SK-N-SH treated with all-trans-retinoic acid at 6 μM for 48 hours (cell line): ENCODE measurements at regions not wholly inside any gene's neighbourhood (a gene's known extent, or its start where the extent isn't known, plus 50 kb on each side); places are given as distances from the start of the nearest gene placed in this dataset.

Source experiments
- ATAC-seq: fragments of 200-7000 bp; cut with Tn5 transposase; 3 replicates; pipeline ENCODE4 v1.9.1; 2020; ENCODE audit warnings: mild to moderate bottlenecking, moderate library complexity
- ARNTL ChIP-seq: fragments of 450-650 bp; formaldehyde crosslinking; IDR thresholded peaks from 2 replicates; pipeline ENCODE4 v1.5.0; 2020; ENCODE audit warnings: low read depth, mild to moderate bottlenecking, moderate library complexity, borderline replicate concordance
- BACH2 ChIP-seq: fragments of 250-450 bp; sonication (Bioruptor Pico); IDR thresholded peaks from 2 replicates; pipeline ENCODE4 v1.9.0; 2021; ENCODE audit warnings: mild to moderate bottlenecking, borderline replicate concordance
- CSDC2 ChIP-seq: fragments of 250-450 bp; sonication (Bioruptor Pico); IDR thresholded peaks from 2 replicates; pipeline ENCODE4 v1.5.0; 2020; ENCODE audit warnings: mild to moderate bottlenecking, moderate library complexity
- ESRRG ChIP-seq: fragments of 250-450 bp; sonication (Bioruptor Pico); IDR thresholded peaks from 2 replicates; pipeline ENCODE4 v1.6.1; 2021; ENCODE audit warnings: mild to moderate bottlenecking
- GLIS3 ChIP-seq: fragments of 250-450 bp; sonication (Bioruptor Pico); IDR thresholded peaks from 2 replicates; pipeline ENCODE4 v1.5.0; 2020; ENCODE audit warnings: mild to moderate bottlenecking, moderate library complexity
- ISL1 ChIP-seq: fragments of 250-450 bp; sonication (Bioruptor Pico); IDR thresholded peaks from 2 replicates; pipeline ENCODE4 v2.1.2; 2022; ENCODE audit warnings: mild to moderate bottlenecking, moderate library complexity
- OSR1 ChIP-seq: fragments of 250-450 bp; sonication (Bioruptor Pico); IDR thresholded peaks from 2 replicates; pipeline ENCODE4 v1.8.0; 2022; ENCODE audit warnings: moderate library complexity, mild to moderate bottlenecking, inconsistent platforms
- PATZ1 ChIP-seq: fragments of 250-450 bp; sonication (Bioruptor Pico); IDR thresholded peaks from 2 replicates; pipeline ENCODE4 v1.8.0; 2020; ENCODE audit warnings: mild to moderate bottlenecking, moderate library complexity, borderline replicate concordance
- PPARA ChIP-seq: fragments of 250-450 bp; sonication (Bioruptor Pico); IDR thresholded peaks from 2 replicates; pipeline ENCODE4 v1.5.0; 2020; ENCODE audit warnings: mild to moderate bottlenecking, borderline replicate concordance
- RARB ChIP-seq: fragments of 250-450 bp; sonication (Bioruptor Pico); IDR thresholded peaks from 2 replicates; pipeline ENCODE4 v1.8.0; 2021; ENCODE audit warnings: mild to moderate bottlenecking, moderate library complexity
- SNAI2 ChIP-seq: fragments of 250-450 bp; sonication (Bioruptor Pico); IDR thresholded peaks from 2 replicates; pipeline ENCODE4 v1.5.0; 2020; ENCODE audit warnings: mild to moderate bottlenecking, moderate library complexity
- TCF4 ChIP-seq: fragments of 250-450 bp; sonication (Bioruptor Pico); IDR thresholded peaks from 2 replicates; pipeline ENCODE4 v1.8.0; 2021; ENCODE audit warnings: mild to moderate bottlenecking, moderate library complexity, borderline replicate concordance
- TSHZ2 ChIP-seq: fragments of 250-450 bp; sonication (Bioruptor Pico); IDR thresholded peaks from 2 replicates; pipeline ENCODE4 v1.5.0; 2020; ENCODE audit warnings: mild to moderate bottlenecking, moderate library complexity
- ZC3H10 ChIP-seq: fragments of 250-450 bp; sonication (Bioruptor Pico); IDR thresholded peaks from 2 replicates; pipeline ENCODE4 v1.5.1; 2021; ENCODE audit warnings: mild to moderate bottlenecking, moderate library complexity
- ZFP3 ChIP-seq: fragments of 250-450 bp; sonication (Bioruptor Pico); IDR thresholded peaks from 2 replicates; pipeline ENCODE4 v1.5.0; 2020; ENCODE audit warnings: mild to moderate bottlenecking, moderate library complexity
- ZNF565 ChIP-seq: fragments of 450-650 bp; formaldehyde crosslinking; conservative IDR thresholded peaks from 2 replicates; pipeline ENCODE4 v1.5.0; 2020; ENCODE audit warnings: low read depth, mild to moderate bottlenecking, moderate library complexity
- ZNF70 ChIP-seq: fragments of 450-650 bp; formaldehyde crosslinking; IDR thresholded peaks from 2 replicates; pipeline ENCODE4 v1.5.0; 2020; ENCODE audit warnings: mild to moderate bottlenecking, moderate library complexity
- ZNF8 ChIP-seq: fragments of 450-650 bp; formaldehyde crosslinking; IDR thresholded peaks from 2 replicates; pipeline ENCODE4 v1.5.0; 2020; ENCODE audit warnings: mild to moderate bottlenecking, moderate library complexity
- TF ChIP-seq, protein P1 (sequence below): fragments of 250-450 bp; sonication (Bioruptor Pico); IDR thresholded peaks from 2 replicates; pipeline ENCODE4 v1.8.0; 2021; ENCODE audit warnings: low read depth, mild to moderate bottlenecking, moderate library complexity, borderline replicate concordance
- TF ChIP-seq, protein P2 (sequence below): fragments of 250-450 bp; sonication (Bioruptor Pico); IDR thresholded peaks from 2 replicates; pipeline ENCODE4 v1.5.1; 2021; ENCODE audit warnings: mild to moderate bottlenecking, moderate library complexity

- no peak for TF ChIP-seq ARNTL
- TF ChIP-seq, protein P1, sequence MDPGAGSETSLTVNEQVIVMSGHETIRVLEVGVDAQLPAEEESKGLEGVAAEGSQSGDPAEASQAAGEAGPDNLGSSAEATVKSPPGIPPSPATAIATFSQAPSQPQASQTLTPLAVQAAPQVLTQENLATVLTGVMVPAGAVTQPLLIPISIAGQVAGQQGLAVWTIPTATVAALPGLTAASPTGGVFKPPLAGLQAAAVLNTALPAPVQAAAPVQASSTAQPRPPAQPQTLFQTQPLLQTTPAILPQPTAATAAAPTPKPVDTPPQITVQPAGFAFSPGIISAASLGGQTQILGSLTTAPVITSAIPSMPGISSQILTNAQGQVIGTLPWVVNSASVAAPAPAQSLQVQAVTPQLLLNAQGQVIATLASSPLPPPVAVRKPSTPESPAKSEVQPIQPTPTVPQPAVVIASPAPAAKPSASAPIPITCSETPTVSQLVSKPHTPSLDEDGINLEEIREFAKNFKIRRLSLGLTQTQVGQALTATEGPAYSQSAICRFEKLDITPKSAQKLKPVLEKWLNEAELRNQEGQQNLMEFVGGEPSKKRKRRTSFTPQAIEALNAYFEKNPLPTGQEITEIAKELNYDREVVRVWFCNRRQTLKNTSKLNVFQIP (CRISPR knock-in tag) = no peak
- TF ChIP-seq PATZ1 (CRISPR knock-in tag) = no peak
- TF ChIP-seq ZNF70 (CRISPR knock-in tag) = no peak
- TF ChIP-seq ESRRG (CRISPR knock-in tag) = no peak
- no peak for ATAC-seq
These were observed 137.7 kb downstream of the SOX1 start for GRCh38 chr13:112204346-112205327.

DNA sequence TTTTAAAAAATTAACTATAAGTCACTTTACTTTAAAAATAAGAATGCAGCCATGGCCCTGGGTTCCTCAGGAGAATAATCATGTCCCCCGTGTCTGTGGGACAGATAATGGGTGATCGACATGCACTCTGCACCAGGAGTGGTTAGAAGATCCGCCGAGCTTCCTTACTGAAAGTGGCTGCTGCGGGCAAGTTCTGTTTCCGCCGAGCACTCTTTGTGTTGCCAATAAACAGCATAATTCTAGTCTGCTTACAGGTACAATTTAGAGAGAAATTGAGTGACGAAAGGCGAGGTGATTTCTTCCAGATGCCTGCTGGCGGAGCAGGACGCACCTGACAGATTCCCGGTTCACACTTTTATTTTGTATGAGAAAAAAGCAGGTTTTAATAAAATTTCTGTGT is 139.0 kb downstream of the SOX1 start:
- no peak for ATAC-seq
- no peak for TF ChIP-seq TSHZ2 (CRISPR knock-in tag)
- TF ChIP-seq ZC3H10 = no peak
- no peak for TF ChIP-seq BACH2 (CRISPR knock-in tag)
- TF ChIP-seq, protein P2, sequence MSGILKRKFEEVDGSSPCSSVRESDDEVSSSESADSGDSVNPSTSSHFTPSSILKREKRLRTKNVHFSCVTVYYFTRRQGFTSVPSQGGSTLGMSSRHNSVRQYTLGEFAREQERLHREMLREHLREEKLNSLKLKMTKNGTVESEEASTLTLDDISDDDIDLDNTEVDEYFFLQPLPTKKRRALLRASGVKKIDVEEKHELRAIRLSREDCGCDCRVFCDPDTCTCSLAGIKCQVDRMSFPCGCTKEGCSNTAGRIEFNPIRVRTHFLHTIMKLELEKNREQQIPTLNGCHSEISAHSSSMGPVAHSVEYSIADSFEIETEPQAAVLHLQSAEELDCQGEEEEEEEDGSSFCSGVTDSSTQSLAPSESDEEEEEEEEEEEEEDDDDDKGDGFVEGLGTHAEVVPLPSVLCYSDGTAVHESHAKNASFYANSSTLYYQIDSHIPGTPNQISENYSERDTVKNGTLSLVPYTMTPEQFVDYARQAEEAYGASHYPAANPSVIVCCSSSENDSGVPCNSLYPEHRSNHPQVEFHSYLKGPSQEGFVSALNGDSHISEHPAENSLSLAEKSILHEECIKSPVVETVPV (CRISPR knock-in tag) = no peak
- no peak for TF ChIP-seq CSDC2 (CRISPR knock-in tag)
- no peak for TF ChIP-seq ZFP3 (CRISPR knock-in tag)
- TF ChIP-seq, protein P1 (CRISPR knock-in tag) = no peak
- no peak for TF ChIP-seq GLIS3 (CRISPR knock-in tag)

DNA sequence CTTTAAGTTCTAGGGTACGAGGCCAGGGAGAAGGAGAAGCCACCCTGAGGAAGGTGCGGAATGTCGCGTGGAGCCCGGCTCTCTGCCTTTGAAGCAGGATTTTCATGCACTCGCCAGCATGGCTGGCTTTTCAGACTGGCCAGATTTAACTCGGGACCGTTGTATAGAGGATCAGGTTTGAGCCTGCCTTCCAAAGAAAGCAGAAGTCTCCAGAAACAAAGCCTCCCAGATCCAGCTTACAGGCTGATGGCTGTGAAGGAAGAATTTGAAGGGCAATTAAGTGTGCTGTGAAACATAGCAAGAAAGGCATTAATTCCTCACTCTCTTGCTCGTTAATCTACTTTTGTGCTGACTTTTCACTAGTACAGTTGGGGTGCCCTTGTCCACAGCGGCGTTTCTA is 140.2 kb downstream of the SOX1 start:
- no peak for ATAC-seq
- TF ChIP-seq ISL1 (CRISPR knock-in tag) (no peak), RARB (CRISPR knock-in tag) (no peak), BACH2 (CRISPR knock-in tag) (no peak), SNAI2 (CRISPR knock-in tag) (no peak), ZNF8 (CRISPR knock-in tag) (no peak)

DNA sequence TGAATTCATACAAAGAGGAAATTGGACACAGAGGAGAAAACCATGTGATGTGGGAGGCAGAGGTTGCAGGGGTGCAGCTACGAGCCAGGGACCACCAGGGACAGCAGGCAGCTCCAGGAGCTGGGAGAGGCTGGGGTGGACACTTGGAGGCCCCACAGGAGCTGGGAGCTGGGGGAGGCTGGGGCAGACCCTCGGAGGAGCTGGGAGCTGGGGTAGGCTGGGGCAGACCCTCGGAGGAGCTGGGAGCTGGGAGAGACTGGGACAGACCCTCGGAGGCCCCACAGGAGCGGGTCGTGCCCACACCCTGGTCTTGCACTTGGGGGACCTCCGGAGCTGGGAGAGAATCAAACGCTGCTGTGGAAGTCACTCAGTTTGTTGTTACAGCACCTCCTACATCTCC is 141.7 kb downstream of the SOX1 start:
- TF ChIP-seq PPARA (CRISPR knock-in tag) (no peak), ARNTL (no peak), PATZ1 (CRISPR knock-in tag) (no peak), ZNF70 (CRISPR knock-in tag) (no peak), ZFP3 (CRISPR knock-in tag) (no peak), ISL1 (CRISPR knock-in tag) (no peak), BACH2 (CRISPR knock-in tag) (no peak), OSR1 (CRISPR knock-in tag) (no peak), TCF4 (no peak), RARB (CRISPR knock-in tag) (no peak), SNAI2 (CRISPR knock-in tag) (no peak), ZNF8 (CRISPR knock-in tag) (no peak), ZNF565 (CRISPR knock-in tag) (no peak)
- no peak for ATAC-seq
